ENCODE measurements at regions not wholly inside any gene's neighbourhood (a gene's known extent, or its start where the extent isn't known, plus 50 kb on each side); places are given as distances from the start of the nearest gene placed in this dataset.

DNA sequence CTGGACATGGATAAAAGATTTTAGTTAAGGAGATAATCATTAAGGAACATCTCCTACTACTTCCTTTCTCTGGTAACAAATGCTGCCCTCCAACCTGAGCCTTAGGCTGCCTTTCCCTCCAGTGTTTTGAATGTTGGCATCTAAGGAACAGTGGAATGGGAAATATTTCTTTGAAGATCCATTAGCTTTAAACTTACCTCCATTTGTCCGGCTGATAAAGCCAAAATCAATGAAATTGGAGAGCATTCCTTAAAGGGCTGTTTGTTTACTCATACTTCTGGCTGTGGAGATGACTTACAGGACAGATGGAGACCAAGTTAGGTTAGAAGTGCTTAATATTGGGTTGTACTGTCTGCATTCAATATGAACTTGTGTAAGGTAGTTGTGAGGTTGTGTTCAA lies 439.1 kb downstream of the PLA2G4A start:
- TF ChIP-seq, protein P1, sequence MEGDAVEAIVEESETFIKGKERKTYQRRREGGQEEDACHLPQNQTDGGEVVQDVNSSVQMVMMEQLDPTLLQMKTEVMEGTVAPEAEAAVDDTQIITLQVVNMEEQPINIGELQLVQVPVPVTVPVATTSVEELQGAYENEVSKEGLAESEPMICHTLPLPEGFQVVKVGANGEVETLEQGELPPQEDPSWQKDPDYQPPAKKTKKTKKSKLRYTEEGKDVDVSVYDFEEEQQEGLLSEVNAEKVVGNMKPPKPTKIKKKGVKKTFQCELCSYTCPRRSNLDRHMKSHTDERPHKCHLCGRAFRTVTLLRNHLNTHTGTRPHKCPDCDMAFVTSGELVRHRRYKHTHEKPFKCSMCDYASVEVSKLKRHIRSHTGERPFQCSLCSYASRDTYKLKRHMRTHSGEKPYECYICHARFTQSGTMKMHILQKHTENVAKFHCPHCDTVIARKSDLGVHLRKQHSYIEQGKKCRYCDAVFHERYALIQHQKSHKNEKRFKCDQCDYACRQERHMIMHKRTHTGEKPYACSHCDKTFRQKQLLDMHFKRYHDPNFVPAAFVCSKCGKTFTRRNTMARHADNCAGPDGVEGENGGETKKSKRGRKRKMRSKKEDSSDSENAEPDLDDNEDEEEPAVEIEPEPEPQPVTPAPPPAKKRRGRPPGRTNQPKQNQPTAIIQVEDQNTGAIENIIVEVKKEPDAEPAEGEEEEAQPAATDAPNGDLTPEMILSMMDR (IDR thresholded peaks at IDR 0.05; ENCODE audit: borderline replicate concordance, insufficient read depth, low read depth, low read length): no peak
- H3K4me3 ChIP-seq (ENCODE audit: low read depth, low read length): no peak overlapping the region

DNA sequence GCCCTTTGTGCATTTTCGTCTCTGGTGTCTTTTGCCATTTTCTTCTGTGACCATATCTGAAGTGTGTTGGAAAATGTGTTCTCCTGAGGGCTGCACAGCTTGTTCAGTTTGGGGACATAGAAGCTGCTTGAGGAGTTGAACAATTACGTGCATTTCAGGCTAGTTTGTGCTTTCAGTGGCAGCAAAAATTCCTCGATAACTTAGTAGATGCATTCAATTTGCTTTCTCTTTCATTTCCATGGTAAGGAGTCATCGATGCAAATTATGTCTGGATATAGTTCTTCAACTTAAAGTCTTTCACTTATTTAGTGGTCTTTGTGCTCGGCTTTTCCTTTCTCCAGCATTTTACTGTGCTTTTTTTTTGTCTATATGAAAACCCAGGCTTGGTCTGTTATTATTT lies 441.5 kb downstream of the PLA2G4A start:
- TF ChIP-seq, protein P1 (IDR thresholded peaks at IDR 0.05; ENCODE audit: borderline replicate concordance, insufficient read depth, low read depth, low read length): no peak
- H3K4me3 ChIP-seq (ENCODE audit: low read depth, low read length): no peak overlapping the region

DNA sequence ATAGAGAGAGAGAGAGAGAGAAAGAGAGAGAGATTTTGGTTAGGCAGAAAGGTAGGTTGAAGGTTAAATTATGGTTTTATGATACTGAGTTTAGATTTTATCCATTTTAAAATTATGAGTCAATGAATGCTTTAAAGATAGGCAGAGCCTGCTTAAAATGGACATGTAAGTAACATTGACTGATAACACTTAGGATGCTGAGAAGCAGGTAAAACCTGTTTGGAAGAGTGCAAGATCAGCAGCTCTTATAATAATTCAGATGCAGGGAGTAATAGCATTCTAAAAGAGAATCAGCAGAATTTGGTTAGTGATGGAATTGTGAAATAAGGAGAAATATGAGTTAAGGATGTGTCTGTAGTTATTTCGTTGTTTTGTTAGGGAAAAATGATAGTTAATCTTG lies 446.6 kb downstream of the PLA2G4A start:
- TF ChIP-seq, protein P1 (IDR thresholded peaks at IDR 0.05; ENCODE audit: borderline replicate concordance, insufficient read depth, low read depth, low read length): no peak
- H3K4me3 ChIP-seq (ENCODE audit: low read depth, low read length): no peak overlapping the region

- TF ChIP-seq, protein P1 (IDR thresholded peaks at IDR 0.05; ENCODE audit: borderline replicate concordance, insufficient read depth, low read depth, low read length): no peak
- H3K4me3 ChIP-seq (ENCODE audit: low read depth, low read length): no peak overlapping the region
Measured at GRCh38 chr1:187275985-187276575, 447.3 kb downstream of the PLA2G4A start.

- H3K4me3 ChIP-seq (ENCODE audit: low read depth, low read length): no peak overlapping the region
- TF ChIP-seq, protein P1 (IDR thresholded peaks at IDR 0.05; ENCODE audit: borderline replicate concordance, insufficient read depth, low read depth, low read length): no peak
Measured at GRCh38 chr1:187276677-187277076, 447.9 kb downstream of the PLA2G4A start.

DNA sequence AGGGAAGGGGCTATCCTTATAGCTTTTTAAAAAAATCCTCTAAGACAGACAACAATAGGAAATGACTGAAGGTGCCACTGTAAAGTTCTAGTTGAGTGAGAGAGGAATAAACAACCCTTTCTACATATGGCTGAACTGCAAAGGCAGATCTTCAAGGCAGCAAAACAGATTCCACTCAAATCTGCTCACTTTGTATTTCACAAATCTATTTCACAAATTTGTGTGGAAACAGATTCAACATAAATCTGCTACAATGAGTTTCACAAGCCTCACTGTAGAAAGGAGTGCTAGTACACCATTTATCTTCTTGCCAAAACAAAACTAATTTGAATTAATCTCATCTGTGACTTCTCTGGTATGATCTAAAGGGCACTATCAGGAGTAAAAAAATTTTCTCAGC lies 451.3 kb downstream of the PLA2G4A start:
- no peak overlapping the region for H3K4me3 ChIP-seq (ENCODE audit: low read depth, low read length)
- TF ChIP-seq, protein P1 (IDR thresholded peaks at IDR 0.05; ENCODE audit: borderline replicate concordance, insufficient read depth, low read depth, low read length): no peak

DNA sequence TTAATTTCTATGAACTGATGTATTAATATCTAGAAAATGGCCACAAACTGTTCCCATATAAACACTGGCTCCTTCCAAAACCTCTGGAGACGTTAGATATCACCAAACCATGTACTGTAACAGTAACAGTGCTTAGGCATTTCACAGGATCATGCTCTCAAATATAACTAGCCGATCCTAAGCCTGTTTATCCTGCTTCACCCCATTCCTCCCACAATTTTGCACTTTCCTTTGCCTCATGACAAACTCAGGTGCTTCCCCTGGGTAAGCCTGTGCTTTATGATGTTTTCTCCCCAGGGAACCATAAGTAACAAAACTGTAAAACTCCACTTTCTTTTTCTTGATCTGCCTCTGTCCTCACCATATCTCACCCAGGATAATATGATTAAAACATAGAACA lies 452.3 kb downstream of the PLA2G4A start:
- TF ChIP-seq, protein P1 (IDR thresholded peaks at IDR 0.05; ENCODE audit: borderline replicate concordance, insufficient read depth, low read depth, low read length): no peak
- H3K4me3 ChIP-seq (ENCODE audit: low read depth, low read length): no peak overlapping the region

Data from GM12875 (cell line).